NAMALWA (cell line): ENCODE measurements at regions not wholly inside any gene's neighbourhood (a gene's known extent, or its start where the extent isn't known, plus 50 kb on each side); places are given as distances from the start of the nearest gene placed in this dataset.
"Not testable (repeated sequence)": the region's sequence is repeated elsewhere in the genome, so short reads cannot be mapped to it uniquely, and the experiment has no call there.

ENCODE experiments used
- DNase-seq: peaks from one replicate; pipeline ENCODE4 v3.0.0-alpha.2; 2015; ENCODE audit warnings: low spot score

GRCh38 chr22:49012712-49013395 lies 814.8 kb downstream of the BRD1 start:
- no peak for DNase-seq

- DNase-seq: no peak
Measured at GRCh38 chr22:49011769-49012648, 815.7 kb downstream of the BRD1 start.

GRCh38 chr22:49011379-49011768 lies 816.3 kb downstream of the BRD1 start:
- no peak for DNase-seq

- no peak for DNase-seq
Measured at GRCh38 chr22:49010901-49011300, 816.8 kb downstream of the BRD1 start.

GRCh38 chr22:49010070-49010863 lies 817.4 kb downstream of the BRD1 start:
- DNase-seq: no peak

DNA sequence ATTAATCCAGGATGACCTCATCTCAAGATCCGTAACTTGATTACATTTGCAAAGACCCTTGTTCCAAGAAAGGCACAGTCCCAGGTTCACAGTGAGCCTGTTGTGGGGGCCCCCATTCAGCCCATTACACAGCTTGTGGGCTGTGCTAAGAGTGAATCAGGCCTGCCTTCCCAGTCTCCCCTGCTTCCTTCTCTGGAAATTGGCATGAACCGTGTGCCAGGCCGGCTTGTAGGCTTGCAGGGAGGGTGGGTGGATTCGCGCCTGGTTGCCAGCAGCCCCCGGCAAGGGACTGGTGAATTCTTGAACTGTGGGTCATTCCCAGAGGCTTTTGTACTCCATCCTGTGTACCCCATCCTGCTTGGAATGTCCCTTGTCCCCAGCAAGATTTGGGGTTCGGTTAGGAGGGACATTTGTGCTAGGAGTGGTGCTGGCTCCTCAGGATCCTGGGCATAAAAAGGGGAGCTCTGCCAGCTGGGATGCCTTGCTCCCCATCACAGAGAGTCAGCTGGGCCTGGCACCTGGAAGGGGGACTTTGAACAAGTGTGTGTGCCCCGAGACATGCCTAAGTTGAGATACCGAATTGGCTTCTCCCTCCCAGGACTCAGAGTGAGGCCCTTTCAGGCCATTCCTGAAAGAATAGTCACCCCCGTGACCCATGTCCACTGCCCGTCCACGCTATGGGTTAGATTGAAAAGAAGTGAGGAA lies 818.2 kb downstream of the BRD1 start:
- DNase-seq: no peak

- no peak for DNase-seq
Measured at GRCh38 chr22:49008682-49009235, 818.9 kb downstream of the BRD1 start.

DNA sequence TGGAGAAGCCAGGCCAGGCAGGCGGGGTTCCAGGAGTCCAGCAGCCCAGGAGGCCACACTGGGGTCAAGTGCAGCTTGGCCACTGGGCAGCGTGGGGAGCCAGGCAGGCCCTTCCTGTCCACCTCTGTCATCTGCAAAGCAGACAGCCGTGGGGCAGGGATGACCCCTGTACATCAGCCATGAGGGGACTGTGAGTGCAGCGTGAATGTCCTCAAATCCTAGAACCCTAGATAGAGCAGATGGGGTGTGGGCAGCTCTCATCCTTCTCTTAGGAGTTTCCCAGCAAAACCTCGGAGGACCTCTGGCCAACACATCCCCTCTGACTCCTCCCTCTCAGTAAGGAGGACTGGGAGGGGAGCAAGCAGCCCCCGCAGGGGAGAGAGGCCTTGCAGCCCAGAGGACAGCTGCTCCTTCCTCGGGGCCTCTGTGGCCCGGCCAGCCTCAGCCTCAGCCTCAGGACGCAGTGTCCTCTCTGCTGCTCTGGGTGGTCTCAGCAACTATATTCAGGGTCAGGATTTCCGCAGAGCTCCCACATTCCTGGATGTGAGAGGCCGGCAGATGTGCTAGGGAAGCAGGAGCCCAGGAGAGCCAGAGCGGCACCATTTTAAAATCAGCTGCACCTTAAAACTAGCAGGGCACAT lies 820.5 kb downstream of the BRD1 start:
- DNase-seq: no peak

GRCh38 chr22:49006207-49007012 lies 821.3 kb downstream of the BRD1 start:
- no peak for DNase-seq

- DNase-seq: no peak
Measured at GRCh38 chr22:49005557-49005956, 822.1 kb downstream of the BRD1 start.

DNA sequence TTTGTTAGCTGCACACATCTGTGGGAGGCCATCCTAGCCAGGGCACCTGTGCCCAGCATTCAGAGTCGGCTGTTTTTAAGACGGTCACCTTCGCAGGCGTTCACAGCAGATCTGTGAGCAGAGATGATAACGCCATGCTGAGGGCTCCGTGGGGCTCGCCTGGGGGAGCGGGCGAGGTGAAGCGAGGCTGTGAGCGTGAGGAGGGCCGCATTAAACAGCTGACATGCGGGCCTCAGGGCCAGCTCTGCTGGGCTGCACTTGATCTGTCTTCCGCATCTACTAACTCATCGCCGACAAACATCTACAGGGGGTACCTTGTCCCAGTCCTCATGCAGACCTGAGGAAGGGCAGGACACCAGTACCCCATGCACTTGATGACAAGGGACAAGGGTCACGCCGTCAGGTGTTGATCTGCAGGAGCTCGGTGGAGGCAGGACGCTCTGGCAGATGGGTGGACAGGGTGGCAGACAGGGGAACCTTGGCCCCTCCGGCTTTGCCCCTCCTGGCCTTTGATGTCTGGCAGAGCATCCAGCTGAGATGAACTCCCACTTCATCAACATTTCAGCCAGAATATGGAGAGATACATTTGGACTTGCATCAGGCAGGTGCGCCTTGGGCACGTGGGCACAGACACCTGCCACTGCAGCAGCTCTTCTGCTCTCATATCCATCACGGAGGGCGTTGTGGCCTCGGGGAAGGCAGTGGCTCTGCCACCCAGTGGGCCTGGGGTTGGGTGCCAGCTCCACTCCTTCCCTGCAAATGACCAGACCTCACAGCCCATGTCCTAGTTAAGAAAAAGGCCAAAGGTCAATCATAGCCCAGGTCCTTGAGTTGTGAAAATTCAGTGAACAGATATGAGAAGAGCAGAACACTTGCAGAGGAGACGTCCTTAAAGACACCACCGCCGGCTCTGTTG lies 822.9 kb downstream of the BRD1 start:
- DNase-seq: no peak

DNA sequence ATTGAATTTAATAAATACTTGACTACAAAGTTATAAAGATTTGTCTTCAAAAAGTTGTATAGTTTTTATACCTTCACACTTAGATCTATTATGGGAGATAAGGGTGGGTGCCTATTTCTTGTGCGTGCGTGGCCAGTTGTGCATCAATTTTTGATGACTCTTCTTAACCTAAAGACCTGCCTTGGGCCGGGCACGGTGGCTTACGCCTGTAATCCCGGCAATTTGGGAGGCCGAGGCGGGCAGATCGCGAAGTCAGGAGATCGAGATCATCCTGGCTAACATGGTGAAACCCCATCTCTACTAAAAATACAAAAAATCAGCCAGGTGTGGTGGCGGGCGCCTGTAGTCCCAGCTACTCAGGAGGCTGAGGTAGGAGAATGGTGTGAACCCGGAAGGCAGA lies 830.1 kb downstream of the BRD1 start:
- DNase-seq: not testable (repeated sequence)

- no peak for DNase-seq
Measured at GRCh38 chr22:48993655-48994054, 834.0 kb downstream of the BRD1 start.

- no peak for DNase-seq
Measured at GRCh38 chr22:48984639-48985038, 843.0 kb downstream of the BRD1 start.

GRCh38 chr22:48982321-48982905 lies 845.3 kb downstream of the BRD1 start:
- DNase-seq: no peak

DNA sequence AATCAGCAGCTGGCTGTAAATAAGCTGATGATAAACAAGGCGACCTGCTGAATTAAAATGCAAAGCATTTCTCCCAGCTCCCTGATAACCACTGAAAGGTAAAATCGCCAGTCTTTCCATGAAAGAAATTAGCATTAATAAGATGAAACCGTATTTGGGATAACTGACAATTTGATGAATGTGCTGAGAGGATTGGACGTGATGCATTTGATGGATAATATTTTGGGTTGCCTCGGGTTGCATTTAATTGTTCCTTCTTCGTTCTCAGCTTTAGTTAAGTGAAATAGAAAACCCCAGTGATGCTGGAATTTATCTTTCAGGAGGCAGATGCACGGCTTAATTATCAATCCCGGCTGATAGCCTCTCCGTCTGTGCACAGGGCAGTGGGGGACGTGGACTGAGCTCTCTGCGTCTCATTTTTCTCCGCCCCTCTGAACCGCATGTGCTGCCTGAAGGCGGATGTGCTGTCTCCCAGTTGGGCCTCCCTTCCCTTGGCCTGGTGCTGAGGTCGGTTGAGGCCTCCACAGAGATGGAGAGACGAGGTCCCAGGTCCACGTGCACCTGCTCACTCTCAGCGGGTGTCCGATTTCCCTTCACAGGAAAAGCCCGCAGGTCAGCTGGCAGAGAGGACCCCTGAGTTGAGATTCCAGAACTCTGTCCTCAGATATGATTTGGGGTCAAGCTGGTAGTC lies 846.2 kb downstream of the BRD1 start:
- DNase-seq: no peak

DNA sequence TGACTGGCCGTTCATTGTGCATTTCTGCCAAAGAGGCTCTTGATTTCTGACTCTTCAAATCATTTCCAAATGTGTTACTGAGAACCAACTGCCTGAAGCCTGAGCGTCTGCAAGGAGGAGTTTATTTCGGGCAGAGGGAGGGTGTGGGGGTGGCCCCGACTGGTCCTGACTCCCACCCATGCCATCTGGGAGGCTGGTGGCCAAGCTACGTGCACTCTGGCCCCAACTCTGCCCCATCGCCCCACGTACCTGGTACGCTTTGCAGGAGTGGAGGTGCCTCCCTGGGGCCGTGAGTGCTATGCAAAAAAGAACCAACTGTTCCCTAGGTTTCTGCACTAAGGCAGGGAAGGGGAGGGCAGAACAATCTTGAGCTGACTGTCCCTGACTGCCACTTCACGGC lies 846.8 kb downstream of the BRD1 start:
- DNase-seq: no peak

GRCh38 chr22:48980409-48980808 lies 847.3 kb downstream of the BRD1 start:
- no peak for DNase-seq
